OCI-LY3 (cell line): ENCODE measurements at regions not wholly inside any gene's neighbourhood (a gene's known extent, or its start where the extent isn't known, plus 50 kb on each side); places are given as distances from the start of the nearest gene placed in this dataset.

Experiments
- H2AFZ ChIP-seq: fragments of 200-600, 300-600 bp; shearing (Covaris generic); 2 replicates; pipeline ENCODE4 v1.6.0; 2014; ENCODE audit warnings: antibody characterized with exemption, low read depth, low read length
- H3K27ac ChIP-seq: fragments of 200-600, 300-600 bp; sonication (generic); 2 replicates; pipeline ENCODE4 v1.5.1; 2014; ENCODE audit warnings: mild to moderate bottlenecking, low read length, moderate library complexity, mixed read lengths
- H3K27me3 ChIP-seq: fragments of 200-600, 300-600 bp; sonication (generic); 2 replicates; pipeline ENCODE4 v1.6.1; 2014; ENCODE audit warnings: low read depth, low read length, mixed read lengths
- H3K36me3 ChIP-seq: fragments of 200-600, 300-600 bp; sonication (generic); replicated peaks from 2 replicates; pipeline ENCODE3; 2014; ENCODE audit warnings: low read depth, low read length, mixed read lengths
- H3K4me1 ChIP-seq: fragments of 300-600, 200-600 bp; sonication (generic); 2 replicates; pipeline ENCODE4 v1.6.1; 2014; ENCODE audit warnings: low read length, mixed read lengths
- H3K4me2 ChIP-seq: fragments of 200-600, 300-600 bp; sonication (generic); 2 replicates; pipeline ENCODE4 v1.6.1; 2014; ENCODE audit warnings: low read length, mixed read lengths
- H3K4me3 ChIP-seq: fragments of 300-600, 200-600 bp; sonication (generic); 2 replicates; pipeline ENCODE4 v1.5.1; 2014; ENCODE audit warnings: antibody characterized with exemption, mild to moderate bottlenecking, low read length, moderate library complexity
- H3K79me2 ChIP-seq: fragments of 300-600, 200-600 bp; shearing (Covaris generic); 2 replicates; pipeline ENCODE4 v1.6.1; 2014; ENCODE audit warnings: mild to moderate bottlenecking, low read length, mixed read lengths
- H3K9ac ChIP-seq: fragments of 300-600, 200-600 bp; shearing (Covaris generic); 2 replicates; pipeline ENCODE4 v1.6.0; 2014; ENCODE audit warnings: mild to moderate bottlenecking, low read length, moderate library complexity
- H3K9me3 ChIP-seq: fragments of 200-600, 300-600 bp; shearing (Covaris generic); 2 replicates; pipeline ENCODE4 v1.6.1; 2014; ENCODE audit warnings: low read length, mixed read lengths; ENCODE audit not compliant: insufficient read depth
- H4K20me1 ChIP-seq: fragments of 200-600, 300-600 bp; sonication (generic); 2 replicates; pipeline ENCODE4 v1.6.1; 2016; ENCODE audit warnings: low read length, mixed read lengths; ENCODE audit not compliant: insufficient read depth
- CTCF ChIP-seq: fragments of 200-600, 300-600 bp; sonication (generic); IDR thresholded peaks from 2 replicates; pipeline ENCODE4 v1.5.1; 2014; ENCODE audit warnings: antibody characterized with exemption, low read length, low read depth
- EZH2phosphoT487 ChIP-seq: fragments of 200-600 bp; shearing (Covaris generic); IDR thresholded peaks from 2 replicates; pipeline ENCODE4 v1.6.1; 2018; ENCODE audit warnings: antibody characterized with exemption, mixed run types, low read depth

GRCh38 chr17:65431116-65431515 lies 130.3 kb downstream of the AXIN2 start:
- no peaks in the 10 kb centered on the region for H3K79me2 ChIP-seq
- no peak overlapping the region for H3K4me3 ChIP-seq
- no peak overlapping the region for H2AFZ ChIP-seq
- no peaks in the 10 kb centered on the region for H4K20me1 ChIP-seq
- no peaks in the 10 kb centered on the region for H3K27me3 ChIP-seq
- H3K9me3 ChIP-seq: no peaks in the 10 kb centered on the region; the same call in 1 of the 2 replicates
- TF ChIP-seq EZH2phosphoT487 (no peak), CTCF (no peak)
- H3K9ac ChIP-seq: no peak overlapping the region
- H3K27ac ChIP-seq: no peak overlapping the region
- H3K36me3 ChIP-seq: no peaks in the 10 kb centered on the region
- no peak overlapping the region for H3K4me2 ChIP-seq
- no peaks in the 10 kb centered on the region for H3K4me1 ChIP-seq

GRCh38 chr17:65430209-65430833 lies 131.1 kb downstream of the AXIN2 start:
- Histone ChIP-seq H3K36me3 (no peaks in the 10 kb centered on the region), H3K27me3 (no peaks in the 10 kb centered on the region), H3K9me3 (peaks cover 4% of the 10 kb centered on the region; the same call in 1 of the 2 replicates), H3K79me2 (no peaks in the 10 kb centered on the region), H3K9ac (no peak overlapping the region), H3K4me3 (no peak overlapping the region), H3K4me2 (no peak overlapping the region), H3K4me1 (no peaks in the 10 kb centered on the region), H3K27ac (no peak overlapping the region), H2AFZ (no peak overlapping the region), H4K20me1 (no peaks in the 10 kb centered on the region)
- TF ChIP-seq EZH2phosphoT487 (no peak), CTCF (no peak)

- Histone ChIP-seq H3K27me3 (peaks cover 5% of the 10 kb centered on the region; the same call in 1 of the 2 replicates), H4K20me1 (no peaks in the 10 kb centered on the region)
These were observed 137.9 kb downstream of the AXIN2 start for GRCh38 chr17:65423346-65424140.

More at GRCh38 chr17:65423346-65424140, 137.9 kb downstream of the AXIN2 start:
- H3K79me2 ChIP-seq: no peaks in the 10 kb centered on the region
- H3K4me2 ChIP-seq: no peak overlapping the region
- no peak overlapping the region for H3K9ac ChIP-seq
- no peak overlapping the region for H3K4me3 ChIP-seq
- no peaks in the 10 kb centered on the region for H3K4me1 ChIP-seq
- no peak overlapping the region for H2AFZ ChIP-seq
- no peaks in the 10 kb centered on the region for H3K36me3 ChIP-seq
- H3K27ac ChIP-seq: no peak overlapping the region
- H3K9me3 ChIP-seq: 0 out of 2 replicates have a peak, but pooled peaks cover 7% of the 10 kb centered on the region
- no peak for TF ChIP-seq CTCF
- TF ChIP-seq EZH2phosphoT487: no peak
